MM.1S (cell line): ENCODE measurements at regions not wholly inside any gene's neighbourhood (a gene's known extent, or its start where the extent isn't known, plus 50 kb on each side); places are given as distances from the start of the nearest gene placed in this dataset.

Source experiments
- DNase-seq: peaks from one replicate; pipeline ENCODE4 v3.0.0-alpha.2; 2015
- H2AFZ ChIP-seq: fragments of 300-600 bp; sonication (generic); 2 replicates; pipeline ENCODE4 v1.6.0; 2016; ENCODE audit warnings: antibody characterized with exemption, low read length
- H3F3A ChIP-seq: fragments of 300-600 bp; sonication (generic); 2 replicates; pipeline ENCODE4 v1.6.1; 2016; ENCODE audit warnings: mild to moderate bottlenecking, antibody characterized with exemption, low read length, moderate library complexity, mixed read lengths; ENCODE audit not compliant: insufficient read depth
- H3K27ac ChIP-seq: fragments of 300-600 bp; sonication (generic); 2 replicates; pipeline ENCODE4 v1.5.1; 2016; ENCODE audit warnings: mild to moderate bottlenecking, low read length
- H3K27me3 ChIP-seq: fragments of 300-600 bp; sonication (generic); replicated peaks from 2 replicates; pipeline ENCODE4 v1.6.0; 2016; ENCODE audit warnings: low read length; ENCODE audit not compliant: insufficient read depth
- H3K36me3 ChIP-seq: fragments of 300-600 bp; sonication (generic); replicated peaks from 2 replicates; pipeline ENCODE4 v1.6.1; 2016; ENCODE audit warnings: mild to moderate bottlenecking, low read length, mixed read lengths; ENCODE audit not compliant: insufficient read depth
- H3K4me1 ChIP-seq: fragments of 300-600 bp; sonication (generic); 2 replicates; pipeline ENCODE4 v1.6.1; 2016; ENCODE audit warnings: low read length, mixed read lengths
- H3K4me2 ChIP-seq: fragments of 300-600 bp; sonication (generic); 2 replicates; pipeline ENCODE4 v1.6.0; 2016; ENCODE audit warnings: low read depth, low read length
- H3K4me3 ChIP-seq: fragments of 300-600 bp; sonication (generic); 2 replicates; pipeline ENCODE4 v1.5.1; 2016; ENCODE audit warnings: low read length, mixed read lengths
- H3K79me2 ChIP-seq: fragments of 300-600 bp; sonication (generic); 2 replicates; pipeline ENCODE4 v1.6.1; 2016; ENCODE audit warnings: mixed run types, low read length, mixed read lengths
- H3K9ac ChIP-seq: fragments of 300-600 bp; sonication (generic); 2 replicates; pipeline ENCODE4 v1.6.1; 2016; ENCODE audit warnings: low read length, mixed read lengths
- H3K9me2 ChIP-seq: fragments of 300-600 bp; sonication (generic); replicated peaks from 2 replicates; pipeline ENCODE4 v1.6.1; 2016; ENCODE audit warnings: mild to moderate bottlenecking, low read length, mixed read lengths; ENCODE audit not compliant: insufficient read depth
- H3K9me3 ChIP-seq: fragments of 300-600 bp; sonication (generic); replicated peaks from 2 replicates; pipeline ENCODE4 v1.6.1; 2016; ENCODE audit warnings: mild to moderate bottlenecking, low read length, mixed read lengths; ENCODE audit not compliant: insufficient read depth
- H4K20me1 ChIP-seq: fragments of 300-600 bp; sonication (generic); 2 replicates; pipeline ENCODE4 v1.6.1; 2016; ENCODE audit warnings: mild to moderate bottlenecking, low read length, moderate library complexity, mixed read lengths; ENCODE audit not compliant: insufficient read depth
- EZH2 ChIP-seq: fragments of 300-600 bp; sonication (generic); optimal IDR thresholded peaks from 2 replicates; pipeline ENCODE3; 2017; ENCODE audit warnings: low read depth, mild to moderate bottlenecking, antibody characterized with exemption, low read length, mixed read lengths
- EZH2phosphoT487 ChIP-seq: fragments of 300-600 bp; sonication (generic); IDR thresholded peaks from 2 replicates; pipeline ENCODE4 v1.6.1; 2018; ENCODE audit warnings: antibody characterized with exemption, low read length
- TF ChIP-seq, protein P1 (sequence below): fragments of 300-600 bp; sonication (generic); IDR thresholded peaks from 2 replicates; pipeline ENCODE4 v1.5.1; 2016; ENCODE audit warnings: antibody characterized with exemption, low read length, mixed read lengths

DNA sequence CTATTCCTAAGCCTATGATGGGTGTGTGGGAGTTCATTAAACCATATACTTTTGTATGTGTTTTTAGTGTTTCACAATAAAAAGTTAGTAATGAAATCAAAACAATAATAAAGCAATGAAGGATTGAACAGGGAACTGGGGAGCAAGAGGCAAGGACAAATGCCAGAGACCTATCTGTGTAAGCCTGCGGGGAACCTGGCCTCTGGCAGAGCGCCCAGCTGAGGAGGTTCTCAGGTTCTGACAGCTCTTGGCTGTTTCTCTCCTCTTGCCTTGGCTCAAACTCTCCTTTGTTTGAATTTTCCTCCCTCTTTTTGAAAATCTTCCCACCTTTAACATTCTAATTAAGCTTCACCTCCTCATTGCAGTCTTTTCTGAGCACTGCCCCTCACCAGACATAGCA, 200.0 kb upstream of the NCKAP5 start:
- TF ChIP-seq EZH2phosphoT487 (no peak), EZH2 (no peak)
- TF ChIP-seq, protein P1, sequence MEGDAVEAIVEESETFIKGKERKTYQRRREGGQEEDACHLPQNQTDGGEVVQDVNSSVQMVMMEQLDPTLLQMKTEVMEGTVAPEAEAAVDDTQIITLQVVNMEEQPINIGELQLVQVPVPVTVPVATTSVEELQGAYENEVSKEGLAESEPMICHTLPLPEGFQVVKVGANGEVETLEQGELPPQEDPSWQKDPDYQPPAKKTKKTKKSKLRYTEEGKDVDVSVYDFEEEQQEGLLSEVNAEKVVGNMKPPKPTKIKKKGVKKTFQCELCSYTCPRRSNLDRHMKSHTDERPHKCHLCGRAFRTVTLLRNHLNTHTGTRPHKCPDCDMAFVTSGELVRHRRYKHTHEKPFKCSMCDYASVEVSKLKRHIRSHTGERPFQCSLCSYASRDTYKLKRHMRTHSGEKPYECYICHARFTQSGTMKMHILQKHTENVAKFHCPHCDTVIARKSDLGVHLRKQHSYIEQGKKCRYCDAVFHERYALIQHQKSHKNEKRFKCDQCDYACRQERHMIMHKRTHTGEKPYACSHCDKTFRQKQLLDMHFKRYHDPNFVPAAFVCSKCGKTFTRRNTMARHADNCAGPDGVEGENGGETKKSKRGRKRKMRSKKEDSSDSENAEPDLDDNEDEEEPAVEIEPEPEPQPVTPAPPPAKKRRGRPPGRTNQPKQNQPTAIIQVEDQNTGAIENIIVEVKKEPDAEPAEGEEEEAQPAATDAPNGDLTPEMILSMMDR, result no peak
- Histone ChIP-seq H3K4me1 (no peaks in the 10 kb centered on the region), H3K4me2 (no peak overlapping the region), H2AFZ (no peak overlapping the region), H3K27ac (no peak overlapping the region), H3F3A (no peaks in the 10 kb centered on the region), H3K9ac (no peak overlapping the region), H3K27me3 (no peaks in the 10 kb centered on the region), H4K20me1 (no peaks in the 10 kb centered on the region), H3K4me3 (no peak overlapping the region), H3K36me3 (no peaks in the 10 kb centered on the region), H3K9me3 (no peaks in the 10 kb centered on the region), H3K9me2 (no peaks in the 10 kb centered on the region), H3K79me2 (no peaks in the 10 kb centered on the region)
- DNase-seq, result no peak

DNA sequence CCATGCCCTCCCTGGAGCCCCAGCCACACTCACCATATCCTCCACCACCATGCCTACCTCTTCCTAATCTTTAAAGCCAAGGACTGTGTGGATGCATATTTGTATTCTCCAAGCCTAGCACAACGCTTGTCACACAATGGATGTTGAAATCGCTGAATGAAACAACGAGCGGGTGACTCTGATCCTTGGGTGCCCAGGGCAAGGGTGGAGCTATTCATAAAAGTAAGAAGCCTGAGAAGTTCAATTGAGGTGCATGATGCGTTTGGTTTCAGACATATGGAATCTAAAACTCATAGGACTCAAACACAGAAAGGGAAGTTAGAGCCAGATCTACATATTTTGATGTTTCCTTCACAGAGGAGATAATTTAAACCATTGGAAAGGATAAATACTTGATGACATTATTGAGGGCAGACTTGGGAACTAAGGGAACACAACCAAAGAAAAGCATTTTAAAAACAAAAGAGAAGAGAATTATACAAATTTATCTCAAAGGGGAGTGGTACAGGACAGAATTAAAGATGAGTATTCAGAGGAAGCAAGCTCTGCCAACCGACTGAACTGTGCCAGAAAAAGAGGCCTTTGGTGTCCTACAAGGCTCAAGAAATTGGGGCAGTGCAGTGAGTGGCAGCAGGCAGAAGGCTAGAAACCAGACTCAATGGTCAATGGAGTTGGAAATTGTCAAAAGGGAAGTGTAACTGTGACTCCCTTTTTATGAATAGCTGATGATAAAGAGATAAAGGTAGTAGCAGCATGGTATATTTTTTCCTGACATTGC, 200.6 kb upstream of the NCKAP5 start:
- H4K20me1 ChIP-seq, result no peaks in the 10 kb centered on the region
- H3K4me1 ChIP-seq, result no peaks in the 10 kb centered on the region
- H3K4me3 ChIP-seq, result no peak overlapping the region
- H2AFZ ChIP-seq, result no peak overlapping the region
- TF ChIP-seq EZH2phosphoT487 (no peak), EZH2 (no peak)
- TF ChIP-seq, protein P1, result no peak
- H3K4me2 ChIP-seq, result no peak overlapping the region
- no peaks in the 10 kb centered on the region for H3F3A ChIP-seq
- H3K9ac ChIP-seq, result no peak overlapping the region
- H3K9me3 ChIP-seq, result no peaks in the 10 kb centered on the region
- no peaks in the 10 kb centered on the region for H3K27me3 ChIP-seq
- no peak overlapping the region for H3K27ac ChIP-seq
- no peaks in the 10 kb centered on the region for H3K79me2 ChIP-seq
- DNase-seq, result no peak
- H3K36me3 ChIP-seq, result no peaks in the 10 kb centered on the region
- H3K9me2 ChIP-seq, result no peaks in the 10 kb centered on the region

DNA sequence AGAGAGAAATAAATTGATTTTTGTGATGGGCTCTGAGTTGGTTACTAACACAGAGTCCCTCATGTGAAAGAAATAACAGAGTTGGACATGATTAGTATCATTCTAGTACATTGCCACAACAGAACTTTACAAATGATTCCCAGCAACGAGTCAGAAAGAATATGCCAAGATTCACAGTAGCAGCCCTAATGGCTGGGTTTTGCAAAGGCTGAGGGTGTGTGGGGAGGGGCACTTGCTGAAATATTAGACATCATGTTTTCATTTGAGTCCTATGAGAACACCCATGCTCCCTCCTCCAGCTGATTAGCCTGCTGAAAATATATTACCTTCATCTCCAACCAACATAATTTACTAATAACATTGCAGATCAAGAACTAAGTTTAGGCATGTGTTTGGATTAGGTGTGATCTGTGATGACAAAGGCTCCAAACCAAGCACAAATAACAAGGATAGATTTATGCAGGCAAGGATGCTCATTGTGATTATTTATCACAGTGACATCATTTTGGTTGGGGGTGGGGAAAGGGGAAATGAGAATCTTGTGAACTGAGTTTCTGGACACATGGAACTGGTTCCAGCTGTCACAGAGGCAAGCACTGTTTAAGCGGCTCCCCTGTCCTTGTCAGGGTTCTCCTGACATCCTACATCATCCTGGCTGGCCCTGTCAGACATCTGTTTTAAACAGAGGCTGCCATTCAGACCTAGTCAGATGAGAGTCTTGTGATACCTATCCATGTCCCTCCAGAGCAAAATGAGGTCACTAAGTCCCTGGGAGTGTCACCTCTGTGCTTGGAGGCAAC, 205.8 kb upstream of the NCKAP5 start:
- no peak overlapping the region for H3K9ac ChIP-seq
- H3K4me1 ChIP-seq, result no peaks in the 10 kb centered on the region
- no peaks in the 10 kb centered on the region for H3K27me3 ChIP-seq
- H4K20me1 ChIP-seq, result no peaks in the 10 kb centered on the region
- TF ChIP-seq EZH2, result no peak
- TF ChIP-seq EZH2phosphoT487, result no peak
- TF ChIP-seq, protein P1, result no peak
- H3K9me3 ChIP-seq, result no peaks in the 10 kb centered on the region
- no peaks in the 10 kb centered on the region for H3K36me3 ChIP-seq
- no peak overlapping the region for H3K4me2 ChIP-seq
- H3K79me2 ChIP-seq, result no peaks in the 10 kb centered on the region
- no peak overlapping the region for H2AFZ ChIP-seq
- no peak overlapping the region for H3K27ac ChIP-seq
- no peak overlapping the region for H3K4me3 ChIP-seq
- H3K9me2 ChIP-seq, result no peaks in the 10 kb centered on the region
- no peak for DNase-seq
- no peaks in the 10 kb centered on the region for H3F3A ChIP-seq
